Keratinocyte (primary cell): ENCODE measurements at regions not wholly inside any gene's neighbourhood (a gene's known extent, or its start where the extent isn't known, plus 50 kb on each side); places are given as distances from the start of the nearest gene placed in this dataset.

Experiments
- CTCF ChIP-seq, 3 experiments: IDR thresholded peaks in 1 of 3; conservative IDR thresholded peaks in 1 of 3; optimal IDR thresholded peaks in 1 of 3; 2 replicates in 2 of 3; 3 replicates in 1 of 3; pipeline versions ENCODE3 to v1.5.1; 2011; ENCODE audit warnings: low read length in 3 of 3, mild to moderate bottlenecking in 3 of 3, moderate library complexity in 2 of 3, control low read depth in 1 of 3, inconsistent platforms in 1 of 3; ENCODE audit not compliant: insufficient read depth in 2 of 3; ENCODE audit errors: extremely low read depth in 1 of 3
- EZH2 ChIP-seq: IDR thresholded peaks from one replicate; pipeline ENCODE4 v1.6.1; 2012; ENCODE audit warnings: inconsistent platforms, mild to moderate bottlenecking, low read length, moderate library complexity

- TF ChIP-seq CTCF (optimal IDR thresholded peaks at IDR 0.05 in 1 of 3, IDR thresholded peaks at IDR 0.05 in 1 of 3, conservative IDR thresholded peaks at IDR 0.05 in 1 of 3; ENCODE audit: extremely low read depth in 1 of 3, insufficient read depth in 2 of 3, low read length in 3 of 3) (no peak), EZH2 (no peak)
These were observed 275.6 kb upstream of the ADGRL2 start for GRCh38 chr1:81525085-81525484.
